Breast epithelium (tissue), 3 donors: ENCODE measurements at regions not wholly inside any gene's neighbourhood (a gene's known extent, or its start where the extent isn't known, plus 50 kb on each side); places are given as distances from the start of the nearest gene placed in this dataset.

Experiments
- CTCF ChIP-seq, 3 donors: fragments of 450-650 bp; IDR thresholded peaks; one replicate each; pipeline ENCODE4 v1.5.1; 2016 to 2017; ENCODE audit warnings: antibody characterized with exemption in 3 of 3, mild to moderate bottlenecking in 3 of 3, moderate library complexity in 3 of 3
- POLR2A ChIP-seq: fragments of 450-650 bp; IDR thresholded peaks from one replicate; pipeline ENCODE4 v1.6.1; 2016; ENCODE audit warnings: antibody characterized with exemption, mild to moderate bottlenecking, moderate library complexity
- POLR2AphosphoS5 ChIP-seq, 3 donors: sonication (generic); formaldehyde crosslinking; IDR thresholded peaks; one replicate each; pipeline ENCODE4 v1.6.1; 2017; ENCODE audit warnings: antibody characterized with exemption in 3 of 3

GRCh38 chr14:34243001-34243400, 219.0 kb downstream of the SPTSSA start:
- TF ChIP-seq CTCF (IDR thresholded peaks at IDR 0.05) (no peak), POLR2A (no peak), POLR2AphosphoS5 (IDR thresholded peaks at IDR 0.05) (no peak)
